GM23338 (cell line): ENCODE measurements at regions not wholly inside any gene's neighbourhood (a gene's known extent, or its start where the extent isn't known, plus 50 kb on each side); places are given as distances from the start of the nearest gene placed in this dataset.

Experiments
- CTCF ChIP-seq, 2 experiments: fragments of 200-600 bp in 1 of 2; sonication (generic) in 1 of 2; conservative IDR thresholded peaks; 2 replicates each; pipeline versions ENCODE4 v1.5.1 to v1.6.1; 2016 to 2017; ENCODE audit warnings: antibody characterized with exemption in 2 of 2, low read depth in 2 of 2, mild to moderate bottlenecking in 2 of 2, moderate library complexity in 1 of 2
- EZH2 ChIP-seq: fragments of 200-600 bp; sonication (generic); IDR thresholded peaks from one replicate; pipeline ENCODE4 v1.8.0; 2017; ENCODE audit warnings: antibody characterized with exemption, mild to moderate bottlenecking, low read depth; ENCODE audit not compliant: unreplicated experiment
- POLR2AphosphoS5 ChIP-seq: IDR thresholded peaks from 2 replicates; pipeline ENCODE4 v1.6.1; 2016; ENCODE audit warnings: antibody characterized with exemption, low read depth
- REST ChIP-seq: IDR thresholded peaks from one replicate; pipeline ENCODE4 v1.6.1; 2018; ENCODE audit warnings: antibody characterized with exemption; ENCODE audit not compliant: unreplicated experiment
- ZNF114 ChIP-seq: fragments of 250-450 bp; sonication (Bioruptor Pico); IDR thresholded peaks from 2 replicates; pipeline ENCODE4 v1.5.0; 2020; ENCODE audit warnings: mild to moderate bottlenecking, moderate library complexity

GRCh38 chr11:80698637-80699036 lies 1257.8 kb upstream of the TENM4 start:
- TF ChIP-seq CTCF (conservative IDR thresholded peaks at IDR 0.05; ENCODE audit: low read depth in 2 of 2) (no peak), ZNF114 (CRISPR knock-in tag) (no peak), POLR2AphosphoS5 (no peak), REST (no peak), EZH2 (no peak)
